ENCODE measurements at regions not wholly inside any gene's neighbourhood (a gene's known extent, or its start where the extent isn't known, plus 50 kb on each side); places are given as distances from the start of the nearest gene placed in this dataset.
A peak's percentile ranks its signal among the peaks of the same experiment; 100 is the strongest.

DNA sequence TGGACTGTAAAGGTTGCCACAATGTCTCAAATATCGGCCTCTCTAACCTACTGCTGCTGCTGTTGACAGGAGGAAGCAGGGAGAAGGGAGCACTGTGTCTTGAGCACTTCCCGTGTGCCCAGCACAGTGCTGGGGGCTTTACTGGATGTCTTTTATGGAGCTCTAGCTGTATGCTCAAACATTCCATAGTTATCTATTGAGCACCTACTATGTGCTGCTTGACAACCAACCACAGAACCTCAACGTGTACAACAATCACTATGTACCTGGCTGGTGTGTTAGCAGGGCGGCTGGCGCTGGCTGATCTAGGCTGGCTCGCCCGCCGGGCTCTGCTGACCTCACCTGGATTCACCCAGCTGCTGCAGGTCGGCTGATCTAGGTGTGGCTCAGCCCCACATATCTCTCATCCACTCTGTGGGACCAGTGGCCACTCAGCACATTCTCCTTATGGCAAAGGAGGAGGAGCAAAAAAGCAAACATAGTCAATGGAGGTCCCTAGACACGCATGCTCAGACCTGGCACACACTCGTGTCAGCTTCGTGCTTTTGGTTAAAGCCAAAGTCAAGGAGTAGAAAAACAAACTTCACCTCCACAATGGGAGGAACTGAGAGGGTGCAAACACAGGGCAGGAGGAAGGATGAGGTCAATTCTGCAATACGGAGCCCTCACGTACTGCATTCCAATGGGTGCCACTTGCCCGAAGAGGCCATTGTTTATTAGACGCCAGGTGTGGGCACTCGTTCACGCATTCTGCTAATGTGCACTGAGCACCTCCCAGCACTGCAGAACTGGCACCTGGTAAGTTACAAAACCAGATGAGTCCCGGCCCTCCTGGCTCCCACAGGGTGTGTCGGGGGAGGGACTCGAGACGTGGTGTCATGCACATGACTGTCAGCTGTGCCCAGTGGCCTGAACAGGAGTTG, 147.2 kb downstream of the SCARB1 start:
- Histone ChIP-seq H3K4me1 (ENCODE audit: control insufficient read depth, insufficient read depth, low read length) (peaks cover 30% of the 10 kb centered on the region), H3K36me3 (ENCODE audit: control insufficient read depth, insufficient read depth, low read length) (no peaks in the 10 kb centered on the region), H3K27ac (ENCODE audit: low read depth, low read length) (no peak overlapping the region), H3K9ac (ENCODE audit: low read length) (no peak overlapping the region), H3K4me3 (ENCODE audit: low read length) (no peak overlapping the region), H3K27me3 (ENCODE audit: control insufficient read depth, insufficient read depth, low read length) (peaks cover 2% of the 10 kb centered on the region)

DNA sequence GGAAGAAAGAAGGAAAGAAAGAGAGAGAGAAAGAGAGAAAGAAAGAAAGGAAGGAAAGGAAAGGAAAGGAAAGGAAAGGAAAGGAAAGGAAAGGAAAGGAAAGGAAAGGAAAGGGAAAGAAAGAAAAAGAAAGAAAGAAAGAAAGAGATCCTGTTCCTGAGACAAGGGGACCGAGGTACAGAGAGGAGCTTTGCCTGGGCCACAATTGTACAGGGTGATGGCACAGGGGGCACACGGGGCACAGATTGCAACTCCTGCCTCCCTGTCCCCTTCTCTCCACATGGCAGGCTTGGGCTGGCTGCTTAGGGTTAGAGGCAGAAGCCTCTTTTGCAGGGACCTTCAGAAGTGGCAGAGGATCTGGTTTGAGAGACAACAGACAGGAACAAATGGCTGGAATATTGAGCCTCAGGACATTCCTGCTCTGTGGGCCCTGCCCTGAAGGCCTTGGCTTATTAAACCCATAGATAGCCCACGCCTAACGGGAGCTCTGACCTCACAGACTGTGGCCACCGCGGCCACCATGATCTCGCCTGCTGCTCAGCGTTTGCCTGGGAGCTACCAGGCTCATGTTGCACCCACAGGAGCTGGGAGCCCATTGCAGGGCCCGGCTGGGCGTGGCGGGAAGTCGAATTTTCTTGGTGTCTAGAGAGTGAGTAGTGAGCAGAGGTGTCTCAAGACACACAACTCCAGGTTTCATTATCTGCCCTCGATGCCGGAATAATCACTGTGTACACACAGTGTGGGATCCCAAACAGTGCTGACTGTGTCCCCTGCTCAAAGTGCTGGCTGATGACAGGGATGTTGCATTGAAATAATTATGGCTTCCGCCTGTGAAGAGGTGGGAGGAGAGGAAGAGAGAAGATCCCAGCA, 147.9 kb upstream of the NCOR2 start:
- Histone ChIP-seq H3K27ac (ENCODE audit: low read depth, low read length) (no peak overlapping the region), H3K36me3 (ENCODE audit: control insufficient read depth, insufficient read depth, low read length) (no peaks in the 10 kb centered on the region), H3K4me1 (ENCODE audit: control insufficient read depth, insufficient read depth, low read length) (peaks cover 23% of the 10 kb centered on the region), H3K9ac (ENCODE audit: low read length) (no peak overlapping the region), H3K27me3 (ENCODE audit: control insufficient read depth, insufficient read depth, low read length) (peaks cover 2% of the 10 kb centered on the region), H3K4me3 (ENCODE audit: low read length) (no peak overlapping the region)

DNA sequence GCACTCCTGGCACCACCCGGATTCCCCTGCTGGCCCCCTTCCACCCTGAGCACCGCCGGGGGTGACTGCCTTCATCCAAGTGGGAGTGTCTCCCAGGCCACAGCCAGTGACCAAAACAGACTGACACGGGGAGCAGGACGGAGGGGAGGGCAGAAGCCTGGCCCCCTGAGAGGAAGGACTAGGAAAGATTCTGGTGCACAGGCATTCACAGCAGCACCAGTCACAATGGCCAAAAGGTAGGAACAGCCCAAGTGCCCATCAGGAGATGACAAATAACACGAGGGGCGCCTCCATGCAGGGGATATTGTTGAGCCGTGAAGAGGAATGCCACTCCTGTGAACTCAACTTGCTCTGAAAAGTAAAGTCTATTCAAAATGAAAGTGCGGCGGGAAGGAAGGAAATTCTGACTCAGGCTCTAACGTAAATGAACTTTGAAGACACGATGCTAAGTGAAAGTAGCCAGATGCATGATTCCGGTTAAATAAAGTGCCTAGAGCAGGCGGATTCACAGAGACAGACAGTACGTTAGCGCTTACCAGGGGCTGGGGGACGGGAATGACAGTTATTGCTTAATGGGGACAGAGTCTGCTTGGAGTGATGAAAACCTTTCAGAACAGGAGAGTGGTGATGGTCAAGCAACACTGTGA, 146.1 kb upstream of the NCOR2 start:
- Histone ChIP-seq H3K4me1 (ENCODE audit: control insufficient read depth, insufficient read depth, low read length) (peaks cover 16% of the 10 kb centered on the region), H3K27me3 (ENCODE audit: control insufficient read depth, insufficient read depth, low read length) (peaks cover 2% of the 10 kb centered on the region), H3K27ac (ENCODE audit: low read depth, low read length) (peak overlapping the region; percentile 86), H3K9ac (ENCODE audit: low read length) (peak overlapping the region; percentile 28), H3K4me3 (ENCODE audit: low read length) (peak overlapping the region; percentile 38), H3K36me3 (ENCODE audit: control insufficient read depth, insufficient read depth, low read length) (no peaks in the 10 kb centered on the region)

DNA sequence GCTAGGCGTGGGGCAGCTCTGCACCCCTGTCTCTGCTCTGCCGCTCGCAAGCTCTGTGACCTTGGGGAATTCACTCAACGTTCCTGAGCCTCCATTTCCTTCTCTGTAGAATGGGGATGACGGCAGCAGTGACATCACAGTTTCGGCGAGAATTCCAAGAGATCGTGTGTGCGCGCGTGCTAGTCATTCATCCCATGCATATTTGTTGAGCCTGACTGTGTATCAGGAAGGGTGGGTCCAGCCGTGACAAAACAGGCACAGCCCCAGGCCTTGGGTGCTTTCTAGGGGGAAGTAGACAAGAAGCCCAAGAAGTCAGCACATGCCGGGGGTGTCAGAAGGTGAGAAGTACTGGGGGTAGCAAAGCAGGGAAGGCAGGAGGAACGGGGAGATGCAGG, 145.6 kb upstream of the NCOR2 start:
- Histone ChIP-seq H3K9ac (ENCODE audit: low read length) (peak overlapping the region; percentile 28), H3K27me3 (ENCODE audit: control insufficient read depth, insufficient read depth, low read length) (peaks cover 2% of the 10 kb centered on the region), H3K4me1 (ENCODE audit: control insufficient read depth, insufficient read depth, low read length) (peaks cover 16% of the 10 kb centered on the region), H3K36me3 (ENCODE audit: control insufficient read depth, insufficient read depth, low read length) (no peaks in the 10 kb centered on the region), H3K4me3 (ENCODE audit: low read length) (peak overlapping the region; percentile 38), H3K27ac (ENCODE audit: low read depth, low read length) (peak overlapping the region; percentile 86)

DNA sequence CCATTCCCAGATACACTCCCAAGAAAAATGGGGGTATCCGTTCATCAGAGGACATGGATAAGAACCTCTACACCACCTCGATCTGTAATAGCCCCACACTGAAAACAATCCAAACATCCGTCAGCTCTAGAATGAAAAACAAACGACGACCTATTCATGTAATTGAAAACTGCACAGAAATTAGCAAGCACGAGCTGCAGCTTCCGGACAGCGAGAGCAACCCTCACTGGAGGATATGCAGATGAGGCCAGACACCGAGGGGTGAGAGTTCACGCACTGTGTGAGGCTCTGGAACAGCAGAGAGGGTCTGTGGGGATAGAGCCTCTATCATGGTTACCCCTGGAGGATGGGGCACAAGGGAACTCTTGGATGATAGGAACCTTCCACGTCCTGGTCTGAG, 143.9 kb upstream of the NCOR2 start:
- Histone ChIP-seq H3K36me3 (ENCODE audit: control insufficient read depth, insufficient read depth, low read length) (no peaks in the 10 kb centered on the region), H3K27me3 (ENCODE audit: control insufficient read depth, insufficient read depth, low read length) (peaks cover 2% of the 10 kb centered on the region), H3K4me3 (ENCODE audit: low read length) (no peak overlapping the region), H3K4me1 (ENCODE audit: control insufficient read depth, insufficient read depth, low read length) (peaks cover 16% of the 10 kb centered on the region), H3K9ac (ENCODE audit: low read length) (no peak overlapping the region), H3K27ac (ENCODE audit: low read depth, low read length) (no peak overlapping the region)

DNA sequence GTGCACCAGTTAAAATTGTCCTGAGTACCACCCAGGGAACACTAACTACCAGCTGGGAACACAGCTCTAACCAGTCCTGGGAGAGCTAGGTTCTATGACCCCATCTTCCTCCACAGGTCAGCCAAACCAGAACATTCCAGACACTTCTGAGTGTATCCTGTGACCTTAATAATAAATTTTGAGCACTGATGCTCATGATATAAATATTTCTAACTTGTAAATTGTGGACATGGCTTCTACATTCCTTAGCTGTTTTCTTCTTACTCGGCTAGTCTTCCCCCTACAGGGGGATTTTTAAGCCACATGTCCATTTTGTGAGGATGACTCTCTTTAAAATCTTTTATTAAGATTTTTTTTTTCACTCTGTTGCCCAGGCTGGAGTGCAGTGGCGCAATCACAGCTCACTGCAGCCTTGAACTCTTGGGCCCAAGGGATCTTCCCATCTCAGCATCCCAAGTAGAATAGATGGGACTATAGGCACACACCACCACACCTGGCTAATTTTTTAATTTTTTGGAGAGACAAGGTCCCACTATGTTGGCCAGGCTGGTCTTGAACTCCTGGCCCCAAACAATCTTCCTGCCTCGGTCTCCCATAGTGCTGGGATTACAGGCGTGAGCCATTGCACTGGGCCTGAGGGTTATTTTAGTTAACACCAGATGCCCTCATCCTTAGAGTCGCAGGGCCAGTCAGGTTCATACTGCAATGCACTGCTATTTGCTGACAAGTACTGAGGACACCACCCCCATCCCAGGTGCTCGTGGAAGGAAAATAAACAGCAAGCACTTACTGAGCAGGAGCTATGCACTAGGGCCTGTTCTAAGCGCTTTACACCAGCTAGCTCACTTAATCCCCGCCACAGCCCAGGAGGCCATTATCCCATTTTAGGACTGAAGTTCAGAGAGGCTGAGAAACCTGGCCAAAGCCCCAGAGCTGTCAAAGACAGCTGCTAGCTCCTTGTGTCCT, 142.6 kb upstream of the NCOR2 start:
- Histone ChIP-seq H3K4me1 (ENCODE audit: control insufficient read depth, insufficient read depth, low read length) (peaks cover 16% of the 10 kb centered on the region), H3K27me3 (ENCODE audit: control insufficient read depth, insufficient read depth, low read length) (peaks cover 2% of the 10 kb centered on the region), H3K4me3 (ENCODE audit: low read length) (no peak overlapping the region), H3K36me3 (ENCODE audit: control insufficient read depth, insufficient read depth, low read length) (no peaks in the 10 kb centered on the region), H3K27ac (ENCODE audit: low read depth, low read length) (no peak overlapping the region), H3K9ac (ENCODE audit: low read length) (no peak overlapping the region)

DNA sequence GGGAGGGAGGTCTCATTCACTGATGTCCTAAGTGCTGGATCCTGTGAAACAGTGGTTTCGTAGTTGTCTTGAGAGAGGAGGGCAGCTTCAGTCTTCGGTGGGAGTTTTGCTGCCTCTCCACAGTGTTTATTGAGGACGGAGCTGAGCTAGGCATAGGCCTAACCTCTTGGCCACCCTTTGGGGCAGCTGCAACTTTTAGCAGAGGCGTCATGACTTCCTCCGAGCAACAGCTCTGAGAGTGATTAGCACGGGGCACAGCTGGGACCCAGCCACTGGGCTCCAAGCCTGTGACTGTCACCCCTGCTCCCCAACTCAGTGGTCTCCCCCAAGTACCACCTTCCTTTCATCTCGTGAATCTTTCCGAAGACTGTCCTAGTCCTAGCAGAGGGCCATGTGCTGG, 139.9 kb upstream of the NCOR2 start:
- H3K4me1 ChIP-seq (ENCODE audit: control insufficient read depth, insufficient read depth, low read length), result peaks cover 2% of the 10 kb centered on the region
- H3K9ac ChIP-seq (ENCODE audit: low read length), result no peak overlapping the region
- no peak overlapping the region for H3K27ac ChIP-seq (ENCODE audit: low read depth, low read length)
- no peaks in the 10 kb centered on the region for H3K27me3 ChIP-seq (ENCODE audit: control insufficient read depth, insufficient read depth, low read length)
- H3K36me3 ChIP-seq (ENCODE audit: control insufficient read depth, insufficient read depth, low read length), result no peaks in the 10 kb centered on the region
- no peak overlapping the region for H3K4me3 ChIP-seq (ENCODE audit: low read length)

DNA sequence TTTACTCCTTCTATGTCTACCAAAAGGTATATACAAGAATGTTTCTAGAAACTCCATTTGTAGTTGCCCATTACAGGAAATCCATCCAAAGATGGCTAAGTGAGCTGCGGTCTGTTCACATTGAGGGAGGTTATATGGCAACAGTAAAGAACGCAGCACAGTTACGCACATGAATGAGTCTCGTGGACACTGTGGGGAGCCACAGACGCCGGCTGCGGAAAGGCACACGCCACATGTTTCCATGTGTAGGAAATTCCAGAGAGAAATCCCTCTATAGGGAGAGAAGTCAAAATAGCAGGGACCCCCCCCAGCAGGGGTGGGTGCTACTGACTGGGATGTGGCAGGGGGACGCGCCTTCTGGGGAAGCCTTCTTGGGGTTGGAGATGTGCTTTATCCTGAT, 139.0 kb upstream of the NCOR2 start:
- Histone ChIP-seq H3K4me3 (ENCODE audit: low read length) (no peak overlapping the region), H3K27ac (ENCODE audit: low read depth, low read length) (no peak overlapping the region), H3K36me3 (ENCODE audit: control insufficient read depth, insufficient read depth, low read length) (no peaks in the 10 kb centered on the region), H3K4me1 (ENCODE audit: control insufficient read depth, insufficient read depth, low read length) (peaks cover 4% of the 10 kb centered on the region), H3K27me3 (ENCODE audit: control insufficient read depth, insufficient read depth, low read length) (no peaks in the 10 kb centered on the region), H3K9ac (ENCODE audit: low read length) (no peak overlapping the region)

DNA sequence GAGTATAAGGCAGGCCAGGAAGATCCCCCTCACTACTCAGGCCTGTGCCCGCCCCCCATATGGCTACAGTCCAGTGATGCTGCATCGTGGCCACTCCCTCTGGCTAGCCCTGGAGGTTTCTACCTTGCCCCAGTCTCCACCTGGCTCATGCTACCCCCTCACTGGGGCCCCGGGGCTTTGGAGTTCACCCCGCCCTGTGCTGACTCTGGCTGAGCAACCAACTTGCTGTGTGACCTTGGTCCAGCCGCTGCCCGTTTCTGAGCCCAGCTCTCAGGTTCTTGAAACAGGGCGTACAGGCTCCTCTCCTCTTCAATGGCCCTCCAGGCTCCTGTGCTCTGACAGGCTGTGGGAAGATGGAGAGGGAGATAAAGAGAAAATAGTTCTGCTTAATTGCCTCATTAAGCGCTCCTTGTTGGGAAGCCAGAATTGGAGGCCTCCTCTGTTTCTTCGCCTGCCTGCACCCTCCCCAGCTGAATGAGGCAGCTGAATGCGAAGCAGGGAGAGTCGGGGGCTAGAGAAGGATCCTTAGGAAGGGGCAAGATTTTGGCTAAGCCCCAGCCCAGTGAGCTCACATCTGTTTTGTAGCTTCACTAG, 138.2 kb upstream of the NCOR2 start:
- H3K27ac ChIP-seq (ENCODE audit: low read depth, low read length), result no peak overlapping the region
- no peak overlapping the region for H3K9ac ChIP-seq (ENCODE audit: low read length)
- H3K36me3 ChIP-seq (ENCODE audit: control insufficient read depth, insufficient read depth, low read length), result no peaks in the 10 kb centered on the region
- no peak overlapping the region for H3K4me3 ChIP-seq (ENCODE audit: low read length)
- no peaks in the 10 kb centered on the region for H3K27me3 ChIP-seq (ENCODE audit: control insufficient read depth, insufficient read depth, low read length)
- H3K4me1 ChIP-seq (ENCODE audit: control insufficient read depth, insufficient read depth, low read length), result peaks cover 9% of the 10 kb centered on the region

DNA sequence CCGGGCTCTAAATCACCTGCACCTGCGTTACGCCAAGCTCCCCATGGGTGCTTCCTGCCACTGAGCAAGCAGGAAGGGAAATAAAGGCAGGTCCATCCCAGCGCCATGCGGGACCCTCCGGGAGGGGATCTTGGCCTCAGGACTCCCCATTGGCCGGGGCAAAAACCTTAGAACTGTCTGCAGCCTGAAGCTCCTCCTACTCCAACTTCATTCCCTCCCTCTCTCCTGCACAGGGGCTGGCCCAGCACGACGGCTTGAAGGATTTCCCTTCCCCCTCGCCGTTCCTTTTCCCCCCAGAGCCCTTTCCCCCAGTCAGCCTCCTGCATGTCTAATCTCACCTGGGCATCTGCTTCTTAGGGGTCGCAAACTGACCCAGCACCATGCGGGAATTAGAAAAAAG, 137.2 kb upstream of the NCOR2 start:
- H3K27me3 ChIP-seq (ENCODE audit: control insufficient read depth, insufficient read depth, low read length), result no peaks in the 10 kb centered on the region
- H3K4me3 ChIP-seq (ENCODE audit: low read length), result no peak overlapping the region
- H3K36me3 ChIP-seq (ENCODE audit: control insufficient read depth, insufficient read depth, low read length), result no peaks in the 10 kb centered on the region
- H3K4me1 ChIP-seq (ENCODE audit: control insufficient read depth, insufficient read depth, low read length), result peaks cover 8% of the 10 kb centered on the region
- no peak overlapping the region for H3K27ac ChIP-seq (ENCODE audit: low read depth, low read length)
- no peak overlapping the region for H3K9ac ChIP-seq (ENCODE audit: low read length)

DNA sequence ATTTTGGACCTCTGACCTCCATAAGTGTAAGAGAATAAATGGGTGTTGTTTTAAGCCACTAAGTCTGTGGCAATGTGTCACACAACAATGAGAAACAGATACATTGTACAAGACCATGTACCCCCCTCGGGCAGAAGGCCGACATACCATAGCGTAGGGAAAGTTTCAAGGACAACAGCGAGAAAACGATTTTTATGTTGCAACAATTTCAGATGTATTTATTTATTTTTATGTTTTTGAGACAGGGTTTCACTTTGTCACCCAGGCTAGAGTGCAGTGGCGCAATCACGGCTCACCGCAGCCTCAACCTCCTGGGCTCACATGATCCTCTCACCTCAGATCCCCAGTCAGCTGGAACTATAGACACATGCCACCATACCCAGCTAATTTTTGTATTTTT, 136.4 kb upstream of the NCOR2 start:
- Histone ChIP-seq H3K4me3 (ENCODE audit: low read length) (no peak overlapping the region), H3K36me3 (ENCODE audit: control insufficient read depth, insufficient read depth, low read length) (no peaks in the 10 kb centered on the region), H3K4me1 (ENCODE audit: control insufficient read depth, insufficient read depth, low read length) (peaks cover 6% of the 10 kb centered on the region), H3K9ac (ENCODE audit: low read length) (no peak overlapping the region), H3K27ac (ENCODE audit: low read depth, low read length) (no peak overlapping the region), H3K27me3 (ENCODE audit: control insufficient read depth, insufficient read depth, low read length) (no peaks in the 10 kb centered on the region)
